GM18519 (cell line): ENCODE measurements at regions not wholly inside any gene's neighbourhood (a gene's known extent, or its start where the extent isn't known, plus 50 kb on each side); places are given as distances from the start of the nearest gene placed in this dataset.
A peak's percentile ranks its signal among the peaks of the same experiment; 100 is the strongest.

ENCODE experiments used
- ATAC-seq: cut with Tn5 transposase; IDR thresholded peaks from one replicate; pipeline ENCODE4 v1.9.1; 2021; ENCODE audit warnings: mild to moderate bottlenecking, moderate library complexity; ENCODE audit not compliant: unreplicated experiment, low FRiP score

DNA sequence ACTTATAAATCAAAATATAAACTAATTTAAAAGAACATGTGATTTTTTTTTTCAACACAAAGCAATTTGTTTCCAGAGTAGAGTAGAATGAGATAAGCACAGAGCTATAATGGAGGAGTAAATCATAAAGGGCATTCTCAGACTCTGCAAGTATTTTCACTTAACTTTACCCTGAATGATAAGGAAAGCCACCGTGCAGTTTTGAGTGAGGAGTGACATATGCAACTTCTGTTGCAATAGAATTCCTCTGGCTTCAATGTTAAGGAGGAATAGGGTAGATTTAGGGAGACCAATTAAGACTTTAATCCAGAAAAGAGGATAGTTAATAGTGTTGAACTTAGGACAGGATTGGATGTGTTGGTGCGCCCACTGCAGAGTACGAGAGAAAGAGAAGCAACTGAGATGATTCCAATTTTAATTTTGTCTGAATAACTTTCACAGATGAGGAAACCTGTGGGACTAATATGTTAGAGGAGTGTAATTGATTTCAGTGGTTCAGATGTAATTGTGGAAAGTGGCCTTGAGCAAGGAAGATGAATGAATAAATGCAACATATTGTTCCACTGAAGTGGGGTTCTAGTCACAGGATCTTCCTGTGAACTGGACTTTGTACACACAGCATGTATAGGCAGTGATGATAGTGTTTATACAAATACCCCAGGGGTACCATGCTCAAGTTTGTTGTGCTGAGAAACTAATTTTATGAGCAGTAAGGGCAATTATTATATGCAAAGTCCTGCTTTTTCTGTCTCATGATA is 255.5 kb upstream of the ANO3 start:
- ATAC-seq: no peak

DNA sequence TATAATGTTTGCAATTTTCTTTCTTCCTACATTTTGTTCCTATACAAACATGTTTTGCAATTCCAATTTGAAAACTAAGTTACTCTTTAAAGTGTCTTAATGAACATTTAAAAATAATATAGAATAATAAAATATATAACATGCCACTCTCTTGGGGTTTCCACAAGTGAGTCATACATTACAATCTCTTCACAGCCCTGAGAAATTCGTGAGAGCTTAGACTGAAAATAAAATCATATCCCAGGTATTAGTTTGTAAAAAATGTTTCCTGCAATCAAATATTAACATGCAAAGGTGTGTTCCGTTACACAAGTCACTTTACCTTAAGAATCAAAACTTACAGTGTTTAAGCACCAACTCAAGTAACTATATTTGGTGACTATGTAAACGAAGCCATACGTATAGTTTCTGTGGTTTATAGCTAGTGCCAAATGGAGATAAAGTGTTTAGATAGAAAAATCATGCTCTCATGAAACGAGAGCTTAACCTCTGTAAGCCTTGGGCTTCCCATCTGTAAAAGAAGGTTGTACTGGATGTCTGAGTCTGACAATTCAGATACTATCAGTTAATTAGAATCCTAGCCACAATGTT is 253.6 kb upstream of the ANO3 start:
- peak; percentile 46 for ATAC-seq

- ATAC-seq: no peak
Measured at GRCh38 chr11:26084313-26084712, 247.6 kb upstream of the ANO3 start.

- ATAC-seq: no peak
Measured at GRCh38 chr11:26086028-26086427, 245.9 kb upstream of the ANO3 start.

DNA sequence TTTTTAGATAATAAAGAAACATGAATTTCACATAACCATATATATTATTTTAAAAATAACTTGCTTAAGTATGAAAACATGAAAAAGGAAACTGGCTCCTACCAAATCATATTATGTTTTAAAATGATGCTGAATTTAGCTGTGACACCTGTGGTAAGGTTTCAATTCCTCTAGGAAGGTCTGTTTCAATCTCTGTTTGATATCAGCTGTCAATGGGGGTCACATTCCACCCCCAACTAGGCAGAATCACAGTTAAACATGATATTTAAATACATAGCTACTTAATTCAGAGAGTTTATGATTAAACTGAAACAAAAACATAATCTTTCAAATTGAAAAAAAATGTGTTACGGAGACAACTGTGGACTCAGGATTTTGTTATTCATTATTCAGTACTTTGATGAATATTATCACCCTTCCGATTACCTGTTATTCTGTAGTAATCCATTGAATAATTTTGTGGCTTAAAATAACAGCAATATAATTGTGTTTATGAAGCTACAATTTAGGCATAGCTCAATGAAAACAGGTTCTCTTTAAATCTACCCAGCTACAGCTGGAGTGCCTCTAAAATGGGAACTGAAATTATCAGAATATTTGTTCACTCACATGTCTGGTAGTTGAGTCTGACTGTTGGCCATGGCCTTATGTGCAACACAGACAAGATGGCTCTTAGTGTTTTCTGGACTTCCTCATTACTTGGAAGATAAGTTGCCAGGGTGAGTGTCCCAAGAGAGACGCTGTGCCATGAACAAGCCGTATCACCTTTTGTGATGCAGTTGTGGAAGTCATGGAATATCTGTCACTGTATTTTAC is 244.6 kb upstream of the ANO3 start:
- ATAC-seq: peak; percentile 80

GRCh38 chr11:26088391-26088790 is 243.5 kb upstream of the ANO3 start:
- no peak for ATAC-seq

DNA sequence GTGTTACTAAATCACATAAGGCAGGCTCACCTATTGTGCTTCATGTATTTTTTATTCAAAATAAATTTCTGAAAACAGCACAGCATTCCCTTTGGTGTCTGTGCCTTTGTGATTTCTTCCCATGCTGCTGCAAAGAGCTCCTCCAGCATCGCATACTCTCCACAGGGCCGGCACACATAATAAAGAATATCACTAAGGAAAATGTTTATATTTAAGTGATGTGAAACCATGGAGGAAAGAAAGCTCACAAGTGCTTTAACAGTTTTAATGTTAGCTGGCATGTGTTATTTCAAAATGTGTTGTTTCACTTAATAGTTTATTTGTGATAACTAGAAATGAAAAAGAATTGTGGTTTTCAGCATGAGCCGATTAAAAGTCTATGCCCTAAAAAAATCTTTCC is 241.3 kb upstream of the ANO3 start:
- ATAC-seq: no peak

DNA sequence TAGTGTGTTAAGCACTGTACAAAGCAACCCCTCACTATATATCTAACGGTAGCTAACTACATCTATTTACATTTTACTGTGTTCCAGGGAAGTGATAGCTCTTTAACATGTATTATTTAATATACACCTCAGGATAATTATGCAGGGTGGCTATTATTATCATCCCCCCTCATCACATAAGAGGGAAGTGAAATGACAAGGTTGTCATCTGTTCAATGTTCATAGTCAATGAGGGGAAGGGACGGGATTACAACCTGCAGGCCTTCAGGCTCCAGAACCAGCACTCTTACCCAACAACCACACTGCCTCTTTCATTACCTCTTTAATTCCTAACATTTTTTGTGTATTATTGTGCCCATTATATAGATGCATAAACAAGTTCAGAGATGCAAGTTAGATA is 238.7 kb upstream of the ANO3 start:
- ATAC-seq: no peak

DNA sequence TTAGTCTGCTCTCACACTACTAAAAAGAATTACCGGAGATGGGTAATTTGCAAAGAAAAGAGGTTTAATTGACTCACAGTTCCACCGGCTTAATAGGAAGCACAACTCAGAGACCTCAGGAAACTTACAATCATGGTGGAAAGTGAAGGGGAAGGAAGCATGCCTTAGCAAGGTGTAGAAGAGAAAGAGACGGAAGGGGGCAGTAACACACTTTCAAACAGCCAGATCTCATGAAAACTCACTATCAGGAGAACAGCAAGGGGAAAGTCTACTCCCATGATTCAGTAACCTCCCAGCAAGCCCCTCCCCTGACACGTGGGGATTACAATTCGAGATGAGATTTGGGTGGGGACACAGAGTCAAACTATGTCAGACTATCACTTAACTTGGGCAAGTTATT is 236.6 kb upstream of the ANO3 start:
- no peak for ATAC-seq

DNA sequence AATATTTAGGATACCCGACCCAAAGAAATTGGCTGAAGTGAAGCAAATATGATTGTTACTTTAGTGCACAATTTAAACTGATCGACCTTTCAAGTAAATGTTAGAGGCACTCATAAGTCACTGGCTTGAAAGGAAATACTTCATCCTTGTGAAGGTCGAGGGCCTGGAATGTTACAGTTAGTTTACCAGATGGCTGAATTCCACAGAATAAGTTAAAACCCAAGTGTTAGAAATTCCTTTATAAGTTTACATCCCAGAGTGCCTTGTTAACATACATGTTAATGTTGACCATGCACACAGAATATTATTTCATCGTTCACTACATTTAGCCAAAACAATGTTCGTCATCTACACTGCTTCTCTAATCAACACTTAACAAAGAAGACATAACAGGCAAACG is 235.5 kb upstream of the ANO3 start:
- ATAC-seq: no peak

DNA sequence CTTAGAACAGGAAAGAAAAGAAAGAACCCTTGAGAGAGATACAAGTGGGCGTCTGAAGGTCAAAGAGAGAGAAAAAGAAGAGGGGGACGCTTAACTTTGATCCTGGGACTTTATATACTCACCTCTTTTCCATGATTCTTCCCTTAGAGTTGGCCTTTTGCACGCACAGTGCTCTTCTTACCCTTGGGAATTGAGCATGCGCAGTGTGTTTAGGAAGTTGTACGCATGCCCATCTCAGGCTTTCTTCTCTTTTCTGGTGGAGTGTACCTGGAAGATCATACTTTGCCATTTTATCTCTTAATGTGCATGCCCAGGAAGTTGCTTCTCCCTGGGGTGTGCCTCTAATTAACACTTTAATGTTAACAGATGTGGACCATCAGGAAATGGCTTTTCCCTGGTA is 229.6 kb upstream of the ANO3 start:
- ATAC-seq: no peak

- no peak for ATAC-seq
Measured at GRCh38 chr11:26105762-26106423, 226.0 kb upstream of the ANO3 start.

- ATAC-seq: no peak
Measured at GRCh38 chr11:26106726-26107125, 225.2 kb upstream of the ANO3 start.

- no peak for ATAC-seq
Measured at GRCh38 chr11:26109658-26110368, 222.1 kb upstream of the ANO3 start.

- no peak for ATAC-seq
Measured at GRCh38 chr11:26112264-26112663, 219.7 kb upstream of the ANO3 start.

DNA sequence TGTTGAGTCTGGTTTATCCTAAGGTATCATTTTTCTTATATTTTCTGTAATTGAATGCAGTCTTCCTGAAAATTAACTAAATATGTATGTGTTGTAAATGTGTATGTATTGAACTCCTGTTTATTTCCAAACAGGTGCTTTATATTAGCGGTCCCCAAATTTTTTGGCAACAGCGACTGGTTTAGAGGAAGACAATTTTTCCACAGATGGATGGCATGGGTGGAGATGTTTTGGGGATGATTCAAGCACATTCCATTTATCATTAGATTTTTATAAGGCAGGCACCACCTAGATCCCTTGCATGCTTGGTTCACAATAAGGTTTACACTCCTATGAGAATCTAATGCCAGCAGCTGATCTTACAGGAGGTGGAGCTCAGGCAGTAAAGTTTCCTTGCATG is 210.5 kb upstream of the ANO3 start:
- no peak for ATAC-seq

GRCh38 chr11:26126741-26127140 is 205.2 kb upstream of the ANO3 start:
- ATAC-seq: no peak

GRCh38 chr11:26127336-26127735 is 204.6 kb upstream of the ANO3 start:
- no peak for ATAC-seq

- ATAC-seq: no peak
Measured at GRCh38 chr11:26131406-26131805, 200.5 kb upstream of the ANO3 start.

- no peak for ATAC-seq
Measured at GRCh38 chr11:26134053-26134452, 197.9 kb upstream of the ANO3 start.
